ENCODE measurements at regions not wholly inside any gene's neighbourhood (a gene's known extent, or its start where the extent isn't known, plus 50 kb on each side); places are given as distances from the start of the nearest gene placed in this dataset.
A peak's percentile ranks its signal among the peaks of the same experiment; 100 is the strongest.

GRCh38 chr2:60152226-60152833, 401.1 kb downstream of the BCL11A start:
- DNase-seq, result peak; percentile 77

DNA sequence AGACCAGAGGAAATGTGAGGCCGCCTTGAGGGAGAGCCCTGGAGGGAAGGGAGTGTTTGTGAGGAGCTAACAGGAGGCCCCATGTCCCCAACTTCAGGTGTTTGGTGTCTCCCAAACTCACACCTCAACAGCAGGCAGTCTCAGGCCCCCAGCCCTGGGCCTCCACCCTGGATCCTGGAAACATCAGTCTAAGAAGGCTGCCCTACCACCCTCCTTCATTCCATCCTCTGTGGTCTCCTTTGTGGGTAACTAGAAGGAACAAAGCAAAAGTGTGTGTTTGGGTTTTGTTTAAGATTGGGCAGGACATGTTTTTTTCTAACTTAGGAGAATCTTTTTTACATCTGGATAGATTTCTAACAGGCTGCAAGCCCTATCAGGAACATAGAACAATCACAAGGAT, 404.3 kb downstream of the BCL11A start:
- DNase-seq, result peak; percentile 15

GRCh38 chr2:60148716-60149115, 404.7 kb downstream of the BCL11A start:
- peak; percentile 74 for DNase-seq

GRCh38 chr2:60140185-60140584, 413.3 kb downstream of the BCL11A start:
- no peak for DNase-seq

- DNase-seq, result no peak
Measured at GRCh38 chr2:60136913-60137312, 416.5 kb downstream of the BCL11A start.

GRCh38 chr2:60127191-60127590, 426.3 kb downstream of the BCL11A start:
- no peak for DNase-seq

- no peak for DNase-seq
Measured at GRCh38 chr2:60125611-60126426, 427.6 kb downstream of the BCL11A start.

DNA sequence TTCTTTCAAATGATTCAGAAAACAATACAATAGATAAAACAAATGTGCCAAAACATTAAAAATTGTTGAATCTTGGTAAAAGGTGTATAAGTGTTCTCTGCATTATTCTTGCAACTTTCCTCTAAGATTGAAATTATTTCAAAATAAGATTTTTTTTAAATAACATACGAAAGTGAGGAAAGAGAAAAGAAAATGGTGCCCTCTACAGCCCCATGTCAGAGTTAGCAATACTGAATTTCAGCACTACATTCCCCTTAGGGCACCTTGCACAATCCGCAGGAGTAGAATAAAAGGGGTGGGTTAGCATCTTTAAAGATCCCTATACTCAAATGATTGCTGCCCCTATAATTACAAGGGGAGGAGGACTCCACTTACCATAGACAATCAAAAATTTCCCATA, 433.7 kb downstream of the BCL11A start:
- peak; percentile 27 for DNase-seq

- DNase-seq, result no peak
Measured at GRCh38 chr2:60118917-60119316, 434.5 kb downstream of the BCL11A start.

GRCh38 chr2:60118061-60118460, 435.4 kb downstream of the BCL11A start:
- DNase-seq, result no peak

GRCh38 chr2:60116161-60116875, 437.1 kb downstream of the BCL11A start:
- peak; percentile 20 for DNase-seq

DNA sequence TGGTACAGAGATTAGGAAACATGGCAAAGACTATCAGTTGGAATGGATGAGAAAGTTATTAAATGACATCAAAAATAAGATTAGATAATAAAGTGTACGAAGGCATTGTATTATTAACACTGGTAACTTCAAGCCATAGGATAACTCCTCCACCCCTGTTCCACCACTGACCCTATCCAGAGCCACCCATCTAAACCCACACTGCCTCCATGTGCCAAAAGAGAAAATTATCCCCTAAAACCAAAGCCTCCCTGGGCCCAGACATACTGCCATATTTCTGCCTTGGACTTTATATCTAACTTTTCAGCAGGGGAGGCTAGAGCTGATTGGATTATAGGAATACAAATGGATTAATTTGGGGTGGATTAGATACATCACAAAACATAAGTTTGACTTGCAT, 443.7 kb downstream of the BCL11A start:
- DNase-seq, result no peak

DNA sequence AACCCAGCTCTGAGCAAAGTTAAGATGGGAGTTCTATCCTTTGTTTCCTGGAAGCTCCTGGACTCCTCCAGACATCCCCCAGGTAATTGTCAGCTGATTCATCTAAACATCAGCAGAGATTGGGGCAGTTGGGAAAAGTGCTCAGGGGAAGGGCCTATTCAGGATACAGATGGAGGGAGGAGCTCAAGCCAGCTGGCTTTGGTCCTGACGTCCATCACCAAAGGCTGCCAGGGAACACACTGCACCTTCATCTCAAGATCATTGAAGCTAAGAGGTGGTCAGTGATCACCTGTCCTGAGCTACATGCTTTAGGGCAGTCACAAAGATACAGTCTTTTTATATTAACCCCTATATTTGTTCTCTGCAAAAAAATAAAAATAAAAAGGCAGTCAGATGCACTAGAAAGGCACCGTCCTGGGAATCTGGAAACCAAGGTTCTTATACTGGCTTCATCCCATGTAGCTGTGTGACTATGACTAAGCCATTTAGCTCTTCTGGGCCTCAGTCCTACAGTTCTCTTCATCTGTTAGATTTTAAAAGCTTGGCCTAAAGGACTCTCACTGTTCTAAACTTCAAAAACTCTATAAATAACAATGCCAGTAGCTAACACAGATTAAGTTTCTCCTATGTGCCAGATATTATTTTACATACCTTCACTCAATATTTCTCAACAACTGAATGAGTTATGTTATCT, 446.5 kb downstream of the BCL11A start:
- DNase-seq, result no peak

GRCh38 chr2:60105906-60106305, 447.5 kb downstream of the BCL11A start:
- no peak for DNase-seq

DNA sequence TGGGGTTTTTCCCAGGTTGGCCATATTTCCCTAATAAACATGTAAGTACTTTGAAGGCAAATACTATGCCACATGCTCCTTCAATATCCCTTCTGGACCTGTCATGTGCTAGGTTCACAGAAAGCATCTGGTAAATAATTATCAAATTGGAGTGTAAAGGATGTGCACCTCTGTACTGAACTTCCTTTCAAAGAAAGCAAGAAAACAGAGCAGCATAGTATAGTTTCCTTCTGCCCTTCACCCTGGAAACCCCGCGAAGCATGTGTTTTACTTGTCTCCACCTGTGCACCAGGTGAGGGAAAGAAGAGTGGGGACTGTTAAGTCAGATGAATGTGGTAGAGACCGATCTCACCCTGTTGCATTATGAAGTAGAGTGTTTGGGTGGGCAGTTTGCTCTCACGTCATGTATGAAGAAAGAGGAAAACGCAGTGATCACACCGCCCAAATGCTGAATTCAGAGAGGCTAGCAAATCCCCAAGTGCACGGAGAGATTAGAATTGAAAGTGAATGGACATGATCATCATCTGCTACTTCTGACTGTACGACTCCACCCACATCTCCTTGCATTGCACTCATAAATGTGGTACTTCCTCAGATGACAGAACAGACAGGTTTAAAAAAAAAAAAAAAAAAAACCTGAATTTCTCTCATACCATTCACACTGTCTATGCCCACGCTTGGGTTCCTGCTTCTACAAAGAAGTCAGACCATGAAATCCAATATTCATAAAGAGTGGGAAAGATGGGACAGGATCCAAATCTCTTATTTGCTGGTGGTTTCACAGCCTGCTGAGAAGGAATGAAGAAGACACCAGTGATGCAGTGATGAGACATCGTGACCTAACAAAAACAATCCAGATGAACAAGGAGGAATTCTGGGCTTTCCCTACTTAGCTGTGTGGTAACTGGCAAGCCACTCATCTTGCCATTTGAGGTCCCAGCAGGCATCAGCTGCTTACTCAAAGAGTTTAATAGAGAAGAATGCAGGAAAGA, 448.6 kb downstream of the BCL11A start:
- DNase-seq, result peak; percentile 70

DNA sequence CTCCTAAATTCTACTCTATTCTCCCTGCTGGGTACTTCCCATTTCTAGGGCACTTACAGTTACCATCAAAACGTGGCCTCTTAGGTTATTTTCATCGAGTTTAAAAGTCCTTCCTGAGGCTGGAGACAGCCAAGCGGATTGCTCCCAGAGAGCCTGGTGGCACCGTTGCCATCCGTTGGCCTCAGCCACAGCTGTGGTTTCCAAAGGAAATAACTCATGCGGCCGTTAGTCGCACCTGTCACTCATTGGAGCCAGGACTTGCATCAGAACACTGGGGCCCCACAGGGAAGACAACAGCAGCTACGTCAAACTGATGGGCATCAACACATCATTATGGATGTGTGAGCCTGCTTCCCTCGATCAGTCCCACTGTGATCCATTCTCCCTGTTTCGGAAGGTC, 453.4 kb downstream of the BCL11A start:
- peak; percentile 90 for DNase-seq

DNA sequence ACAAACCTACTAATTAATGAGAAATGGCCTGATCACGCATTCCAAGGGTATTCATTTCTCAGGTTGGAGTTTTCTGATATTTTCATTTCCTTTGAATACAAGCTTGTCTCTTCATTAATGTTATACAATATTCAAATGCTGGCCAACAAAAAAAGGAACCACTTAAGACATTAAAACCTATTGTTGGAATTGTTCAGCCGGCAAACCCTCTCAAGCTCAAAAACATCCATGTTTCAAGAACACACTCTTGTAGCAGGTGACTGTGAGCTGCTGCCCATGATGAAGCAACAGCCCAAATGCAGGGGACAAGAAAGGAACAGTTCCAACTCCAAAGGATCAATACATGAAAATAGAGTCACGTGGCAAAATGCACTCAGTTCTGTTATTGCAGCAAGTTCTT, 454.5 kb downstream of the BCL11A start:
- DNase-seq, result peak; percentile 19

GRCh38 chr2:60097298-60097697, 456.2 kb downstream of the BCL11A start:
- no peak for DNase-seq

DNA sequence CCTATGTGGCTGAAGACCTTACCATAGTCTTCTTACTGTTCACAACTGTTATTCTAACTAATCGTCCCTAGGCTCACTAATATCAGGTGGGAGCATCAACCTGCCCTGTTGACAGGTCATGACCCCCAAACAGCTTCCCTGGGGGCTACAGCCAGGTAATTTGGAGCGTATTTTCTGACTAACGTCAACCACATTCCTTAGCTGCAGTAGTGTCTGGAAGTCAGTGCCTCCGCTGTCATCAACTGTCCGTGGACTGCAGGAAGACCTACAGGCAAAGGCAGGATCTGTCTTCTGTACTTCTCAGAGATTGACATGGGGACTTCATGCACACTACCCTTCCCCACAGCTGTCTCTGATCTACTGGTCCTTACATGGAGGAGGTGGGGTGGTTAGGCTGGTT, 456.9 kb downstream of the BCL11A start:
- DNase-seq, result no peak

- DNase-seq, result no peak
Measured at GRCh38 chr2:60095903-60096302, 457.6 kb downstream of the BCL11A start.

DNA sequence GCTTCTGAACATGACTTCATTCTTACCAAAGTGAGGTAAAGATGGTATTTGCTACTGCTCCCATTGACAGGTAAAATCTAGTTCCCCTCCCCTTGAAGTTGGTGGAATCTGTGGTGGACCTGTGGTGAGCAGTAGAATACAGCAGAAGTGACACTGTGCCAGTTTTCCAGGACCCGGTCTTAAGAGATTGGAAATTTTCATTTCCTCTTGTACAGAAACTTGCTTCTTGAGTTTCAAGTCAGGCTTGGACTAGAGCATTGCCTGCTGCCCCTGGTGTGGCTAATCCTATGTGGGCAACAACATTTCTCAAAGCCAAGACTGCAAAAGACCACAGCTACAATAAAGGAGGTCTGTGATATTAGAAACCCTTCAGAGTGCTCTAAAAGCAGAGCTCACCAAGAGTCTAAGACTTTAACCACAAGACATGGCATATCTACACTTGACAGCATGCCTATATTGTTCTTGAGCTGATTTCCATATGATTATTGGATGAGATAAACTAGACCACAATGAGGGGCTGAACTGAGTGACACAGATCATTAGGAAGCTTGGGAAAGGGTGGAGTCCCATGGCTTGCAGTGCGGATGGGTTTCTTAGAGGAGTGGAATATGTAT, 458.1 kb downstream of the BCL11A start:
- peak; percentile 66 for DNase-seq

Measured in hematopoietic multipotent progenitor cell treated with erythropoietin and hydrocortisone succinate and interleukin-3 and kit ligand, for 4 days (in vitro differentiated cells).